Peyer's patch (tissue), 4 donors: ENCODE measurements at regions not wholly inside any gene's neighbourhood (a gene's known extent, or its start where the extent isn't known, plus 50 kb on each side); places are given as distances from the start of the nearest gene placed in this dataset.

Experiments
- POLR2A ChIP-seq, 2 donors: fragments of 450-650 bp; IDR thresholded peaks; one replicate each; pipeline ENCODE4 v1.5.1; 2017; ENCODE audit warnings: antibody characterized with exemption in 2 of 2, mild to moderate bottlenecking in 2 of 2, moderate library complexity in 2 of 2
- TF ChIP-seq, protein P1 (sequence below), 6 experiments: fragments of 450-650 bp in 4 of 6; fragments of 200-600 bp in 2 of 6; sonication (generic) in 1 of 6; IDR thresholded peaks; one replicate each; pipeline ENCODE4 v1.5.1; 2017 to 2019; ENCODE audit warnings: antibody characterized with exemption in 6 of 6, mild to moderate bottlenecking in 3 of 6, moderate library complexity in 1 of 6

DNA sequence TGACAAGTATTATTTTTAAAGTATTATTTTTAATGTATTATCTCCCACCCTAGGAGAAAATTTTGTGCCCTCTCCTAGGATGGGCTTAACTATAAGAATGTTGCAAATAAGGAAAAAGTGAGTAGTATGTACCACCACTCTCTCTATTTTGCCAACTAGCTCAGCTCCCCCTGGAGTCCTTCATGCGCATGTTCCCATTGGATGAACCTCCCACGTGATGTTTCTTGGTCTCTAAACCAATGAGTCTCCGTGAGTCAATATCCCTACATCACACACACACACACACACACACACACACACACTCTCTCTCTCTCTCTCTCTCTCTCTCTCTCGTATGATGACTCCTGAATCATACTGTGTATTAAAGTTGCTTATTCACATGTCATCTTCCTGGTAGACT lies 129.7 kb upstream of the ZFP42 start:
- TF ChIP-seq, protein P1, sequence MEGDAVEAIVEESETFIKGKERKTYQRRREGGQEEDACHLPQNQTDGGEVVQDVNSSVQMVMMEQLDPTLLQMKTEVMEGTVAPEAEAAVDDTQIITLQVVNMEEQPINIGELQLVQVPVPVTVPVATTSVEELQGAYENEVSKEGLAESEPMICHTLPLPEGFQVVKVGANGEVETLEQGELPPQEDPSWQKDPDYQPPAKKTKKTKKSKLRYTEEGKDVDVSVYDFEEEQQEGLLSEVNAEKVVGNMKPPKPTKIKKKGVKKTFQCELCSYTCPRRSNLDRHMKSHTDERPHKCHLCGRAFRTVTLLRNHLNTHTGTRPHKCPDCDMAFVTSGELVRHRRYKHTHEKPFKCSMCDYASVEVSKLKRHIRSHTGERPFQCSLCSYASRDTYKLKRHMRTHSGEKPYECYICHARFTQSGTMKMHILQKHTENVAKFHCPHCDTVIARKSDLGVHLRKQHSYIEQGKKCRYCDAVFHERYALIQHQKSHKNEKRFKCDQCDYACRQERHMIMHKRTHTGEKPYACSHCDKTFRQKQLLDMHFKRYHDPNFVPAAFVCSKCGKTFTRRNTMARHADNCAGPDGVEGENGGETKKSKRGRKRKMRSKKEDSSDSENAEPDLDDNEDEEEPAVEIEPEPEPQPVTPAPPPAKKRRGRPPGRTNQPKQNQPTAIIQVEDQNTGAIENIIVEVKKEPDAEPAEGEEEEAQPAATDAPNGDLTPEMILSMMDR (IDR thresholded peaks at IDR 0.05) = no peak
- no peak for TF ChIP-seq POLR2A (IDR thresholded peaks at IDR 0.05)
